GM12864 (cell line): ENCODE measurements at regions not wholly inside any gene's neighbourhood (a gene's known extent, or its start where the extent isn't known, plus 50 kb on each side); places are given as distances from the start of the nearest gene placed in this dataset.

Experiments
- DNase-seq: peaks from one replicate; pipeline ENCODE4 v3.0.0-alpha.2; 2011; ENCODE audit warnings: low read depth
- H3K4me3 ChIP-seq: 2 replicates; pipeline ENCODE4 v1.5.1; 2011; ENCODE audit warnings: mild to moderate bottlenecking, low read depth, low read length, control low read depth
- TF ChIP-seq, protein P1 (sequence below): IDR thresholded peaks from 2 replicates; pipeline ENCODE4 v1.5.1; 2011; ENCODE audit warnings: low read depth, mild to moderate bottlenecking, moderate library complexity, low read length, control low read depth, inconsistent platforms; ENCODE audit errors: missing control alignments

GRCh38 chr6:22807818-22808217 lies 238.5 kb downstream of the HDGFL1 start:
- H3K4me3 ChIP-seq, result no peak overlapping the region
- TF ChIP-seq, protein P1, sequence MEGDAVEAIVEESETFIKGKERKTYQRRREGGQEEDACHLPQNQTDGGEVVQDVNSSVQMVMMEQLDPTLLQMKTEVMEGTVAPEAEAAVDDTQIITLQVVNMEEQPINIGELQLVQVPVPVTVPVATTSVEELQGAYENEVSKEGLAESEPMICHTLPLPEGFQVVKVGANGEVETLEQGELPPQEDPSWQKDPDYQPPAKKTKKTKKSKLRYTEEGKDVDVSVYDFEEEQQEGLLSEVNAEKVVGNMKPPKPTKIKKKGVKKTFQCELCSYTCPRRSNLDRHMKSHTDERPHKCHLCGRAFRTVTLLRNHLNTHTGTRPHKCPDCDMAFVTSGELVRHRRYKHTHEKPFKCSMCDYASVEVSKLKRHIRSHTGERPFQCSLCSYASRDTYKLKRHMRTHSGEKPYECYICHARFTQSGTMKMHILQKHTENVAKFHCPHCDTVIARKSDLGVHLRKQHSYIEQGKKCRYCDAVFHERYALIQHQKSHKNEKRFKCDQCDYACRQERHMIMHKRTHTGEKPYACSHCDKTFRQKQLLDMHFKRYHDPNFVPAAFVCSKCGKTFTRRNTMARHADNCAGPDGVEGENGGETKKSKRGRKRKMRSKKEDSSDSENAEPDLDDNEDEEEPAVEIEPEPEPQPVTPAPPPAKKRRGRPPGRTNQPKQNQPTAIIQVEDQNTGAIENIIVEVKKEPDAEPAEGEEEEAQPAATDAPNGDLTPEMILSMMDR, result no peak
- no peak for DNase-seq

GRCh38 chr6:22808466-22808865 lies 239.1 kb downstream of the HDGFL1 start:
- TF ChIP-seq, protein P1, result no peak
- DNase-seq, result no peak
- no peak overlapping the region for H3K4me3 ChIP-seq

- TF ChIP-seq, protein P1, result no peak
- DNase-seq, result no peak
- H3K4me3 ChIP-seq, result no peak overlapping the region
These were observed 240.0 kb downstream of the HDGFL1 start for GRCh38 chr6:22809370-22809769.

GRCh38 chr6:22819209-22819608 lies 249.8 kb downstream of the HDGFL1 start:
- no peak for DNase-seq
- no peak overlapping the region for H3K4me3 ChIP-seq
- TF ChIP-seq, protein P1, result no peak

DNA sequence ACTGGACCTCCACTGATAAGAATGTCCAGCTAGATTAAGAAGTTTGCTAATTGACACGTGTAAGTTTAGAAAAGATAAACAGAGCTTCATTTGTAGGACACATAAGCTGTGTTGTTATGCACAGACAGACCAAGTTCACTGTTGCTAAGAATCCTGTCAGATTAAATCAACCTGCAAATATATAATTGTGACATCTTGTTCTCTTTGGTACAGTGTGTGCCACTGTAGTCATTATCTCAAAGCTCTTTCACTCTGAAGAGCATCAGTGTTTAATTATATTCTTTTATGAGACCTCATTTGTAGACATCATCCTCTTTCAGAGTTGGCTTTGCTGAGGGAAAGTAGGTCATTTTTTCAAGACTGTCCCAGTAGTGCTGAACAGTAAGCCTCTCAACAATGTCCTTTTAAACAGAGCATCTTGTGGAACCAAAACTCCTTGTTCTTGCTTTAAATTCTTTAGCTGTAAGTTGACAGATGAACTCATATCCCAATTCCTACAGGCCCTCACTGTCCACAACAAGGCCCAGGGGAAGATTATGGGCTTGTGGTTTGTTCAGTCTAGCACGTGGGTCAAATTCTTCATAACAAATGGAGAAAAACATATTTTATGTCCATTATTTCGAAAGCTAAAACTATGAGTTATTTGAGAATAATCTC lies 252.4 kb downstream of the HDGFL1 start:
- no peak overlapping the region for H3K4me3 ChIP-seq
- no peak for DNase-seq
- TF ChIP-seq, protein P1, result no peak

DNA sequence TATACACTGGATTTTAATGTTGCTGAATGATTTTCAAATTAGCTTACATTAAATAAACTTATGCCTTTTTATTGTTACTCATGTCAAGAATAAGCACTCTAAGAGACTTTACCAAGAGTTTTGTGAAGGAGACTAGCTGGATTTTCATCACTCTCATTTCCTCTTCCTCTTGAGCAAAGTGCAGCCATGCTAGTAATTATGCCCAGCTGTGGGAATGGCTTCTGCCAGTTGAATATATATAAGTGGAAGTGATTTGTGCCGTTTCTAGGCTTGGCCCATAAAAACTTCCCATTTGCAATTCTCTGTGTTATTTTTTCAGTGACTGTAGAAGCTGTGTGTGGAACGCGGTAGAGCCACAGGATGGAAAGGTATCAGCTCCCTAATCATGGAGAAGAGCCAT lies 255.8 kb downstream of the HDGFL1 start:
- no peak overlapping the region for H3K4me3 ChIP-seq
- TF ChIP-seq, protein P1, result no peak
- no peak for DNase-seq

- TF ChIP-seq, protein P1, result no peak
- no peak overlapping the region for H3K4me3 ChIP-seq
- no peak for DNase-seq
These were observed 257.6 kb downstream of the HDGFL1 start for GRCh38 chr6:22826961-22827360.
